GM18502 (cell line): ENCODE measurements at regions not wholly inside any gene's neighbourhood (a gene's known extent, or its start where the extent isn't known, plus 50 kb on each side); places are given as distances from the start of the nearest gene placed in this dataset.

ENCODE experiments used
- ATAC-seq: cut with Tn5 transposase; IDR thresholded peaks from one replicate; pipeline ENCODE4 v1.9.1; 2021; ENCODE audit warnings: mild to moderate bottlenecking; ENCODE audit not compliant: unreplicated experiment, poor library complexity

DNA sequence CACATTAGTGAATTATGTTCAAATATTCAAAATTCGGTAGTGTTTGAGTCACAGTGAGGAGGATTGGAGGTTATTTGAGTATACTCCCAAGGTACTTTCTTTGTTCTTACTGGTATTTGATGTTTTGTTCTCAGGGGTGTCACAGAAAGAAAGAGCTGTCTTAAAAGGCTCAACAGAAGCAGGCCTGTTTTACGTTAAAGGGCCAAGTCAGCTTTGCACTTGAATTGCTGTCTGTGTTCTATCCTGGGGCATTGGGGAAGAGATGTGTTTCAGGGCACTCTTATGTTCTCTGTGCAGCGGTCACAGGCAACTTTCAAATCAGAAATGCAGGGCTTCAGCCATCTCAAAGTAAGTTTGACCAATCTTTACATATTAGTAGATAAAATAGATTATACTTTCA, 1113.1 kb upstream of the LCORL start:
- ATAC-seq = no peak

DNA sequence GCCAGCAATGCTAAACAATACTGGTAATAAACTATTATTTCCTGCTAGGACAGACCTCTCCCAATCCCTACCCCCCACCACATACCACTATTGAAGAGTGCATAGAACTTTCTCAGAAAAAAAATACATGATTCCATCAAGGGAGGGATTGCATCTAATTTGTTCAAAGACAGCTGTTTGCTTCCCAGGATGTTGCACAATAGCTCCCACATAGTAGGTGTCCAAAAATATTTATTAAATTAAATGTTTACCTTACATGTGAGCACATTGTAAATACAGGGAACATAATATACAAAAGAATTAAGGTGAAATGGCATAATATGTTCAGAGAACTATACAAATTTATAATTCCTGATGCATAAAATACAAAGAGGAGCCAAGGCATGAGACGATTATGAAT, 1111.8 kb upstream of the LCORL start:
- ATAC-seq = no peak

DNA sequence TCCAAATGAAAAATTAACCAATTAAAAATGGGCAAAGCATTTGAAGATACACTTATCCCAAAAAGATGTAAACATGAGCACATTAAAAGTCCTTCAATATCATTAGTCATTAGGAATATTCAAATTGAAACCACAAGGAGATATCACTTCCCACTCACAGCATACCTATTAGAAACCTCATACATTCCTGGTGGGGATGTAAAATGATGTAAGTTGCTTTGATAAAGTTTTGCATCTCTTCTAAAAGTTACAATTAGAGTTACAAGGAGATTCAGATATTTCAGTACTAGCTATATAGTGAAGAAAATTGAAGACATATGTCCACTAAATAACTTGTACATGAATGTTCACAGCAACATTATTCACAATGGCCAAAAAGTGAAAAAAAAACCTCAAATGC, 1109.3 kb upstream of the LCORL start:
- no peak for ATAC-seq

DNA sequence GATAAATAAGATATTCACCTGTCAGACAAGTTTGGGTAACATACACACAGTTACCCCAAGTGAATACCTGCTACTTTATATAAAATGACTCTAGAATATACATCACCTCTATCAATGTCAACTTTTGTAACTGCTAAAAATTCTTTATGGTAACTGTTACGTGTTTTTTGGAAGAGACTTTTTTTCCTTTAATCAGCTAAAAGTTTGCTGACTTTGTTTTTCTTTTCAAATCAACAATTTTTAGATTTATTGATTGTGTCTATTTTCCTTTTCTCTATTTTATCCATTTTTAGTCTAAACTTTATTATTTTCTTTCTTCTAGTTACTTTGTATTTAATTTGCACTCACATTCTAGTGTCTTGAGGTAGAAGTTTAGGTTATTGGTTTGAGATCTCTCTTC, 1106.6 kb upstream of the LCORL start:
- no peak for ATAC-seq

DNA sequence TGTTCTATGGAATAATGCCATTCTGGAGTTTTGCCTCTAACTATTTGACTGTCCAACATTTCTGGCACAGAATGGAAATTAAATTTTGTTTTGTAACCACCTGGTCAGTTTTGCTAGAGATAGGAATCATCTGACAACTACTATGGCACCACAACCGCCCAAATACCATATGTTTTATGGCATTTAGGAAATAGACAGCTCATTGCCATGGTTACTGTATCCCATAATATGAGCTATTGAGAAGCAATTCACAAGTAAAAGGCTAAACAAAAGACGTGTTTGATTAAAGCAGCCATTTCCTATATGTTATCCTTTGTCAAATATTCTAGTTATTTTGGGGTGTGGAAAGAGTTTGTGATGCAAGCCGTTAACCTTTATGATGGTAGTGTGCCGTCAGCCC, 1105.3 kb upstream of the LCORL start:
- no peak for ATAC-seq

DNA sequence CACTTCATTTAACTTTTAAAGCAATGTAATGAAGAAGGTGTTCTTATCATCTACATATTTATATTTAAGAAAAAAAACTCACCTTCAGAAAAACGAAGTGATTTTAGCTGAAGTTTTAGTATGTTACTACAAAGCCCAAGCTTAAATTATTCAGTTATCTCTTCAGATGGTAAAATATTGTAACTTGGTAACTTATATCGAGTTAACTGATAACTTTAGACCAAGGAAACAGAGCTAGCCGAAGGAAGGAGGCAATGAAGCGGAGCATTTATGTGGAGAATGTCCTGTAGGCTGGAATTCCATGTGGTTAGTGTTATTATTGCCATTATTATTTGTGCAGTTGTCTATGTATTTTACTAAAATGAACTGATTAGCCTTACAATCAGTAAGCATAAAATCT, 1102.1 kb upstream of the LCORL start:
- ATAC-seq = no peak

DNA sequence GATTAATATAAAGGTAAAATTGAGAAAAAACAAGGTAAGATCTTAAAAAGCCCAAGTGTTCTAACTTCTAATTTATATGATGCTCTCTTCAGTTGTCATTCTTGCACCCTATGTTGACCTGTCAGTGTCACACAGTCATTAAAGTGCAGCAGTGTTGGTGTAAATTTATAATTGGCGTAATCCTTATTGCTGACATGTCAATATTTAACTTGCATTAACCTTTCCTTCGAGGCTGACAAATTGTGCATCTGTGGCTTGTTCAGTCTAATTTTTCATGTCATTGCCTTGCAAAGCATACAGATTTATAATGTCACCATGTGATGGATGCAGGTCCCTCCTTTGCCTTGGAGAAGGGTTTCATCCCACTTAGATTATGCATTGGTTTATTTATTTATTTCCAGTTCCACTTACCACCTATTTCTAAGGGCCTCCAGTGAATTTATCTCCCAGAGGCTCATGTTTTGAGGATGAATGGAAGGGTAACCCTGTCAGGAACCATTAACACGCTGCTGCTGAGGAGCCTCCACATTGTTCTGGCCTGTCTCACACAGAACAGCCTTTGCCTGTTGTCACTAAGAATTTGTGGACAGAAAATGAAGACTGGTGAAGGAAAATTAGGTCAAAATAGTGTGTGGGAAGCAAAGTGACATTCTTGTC, 1098.5 kb upstream of the LCORL start:
- no peak for ATAC-seq

DNA sequence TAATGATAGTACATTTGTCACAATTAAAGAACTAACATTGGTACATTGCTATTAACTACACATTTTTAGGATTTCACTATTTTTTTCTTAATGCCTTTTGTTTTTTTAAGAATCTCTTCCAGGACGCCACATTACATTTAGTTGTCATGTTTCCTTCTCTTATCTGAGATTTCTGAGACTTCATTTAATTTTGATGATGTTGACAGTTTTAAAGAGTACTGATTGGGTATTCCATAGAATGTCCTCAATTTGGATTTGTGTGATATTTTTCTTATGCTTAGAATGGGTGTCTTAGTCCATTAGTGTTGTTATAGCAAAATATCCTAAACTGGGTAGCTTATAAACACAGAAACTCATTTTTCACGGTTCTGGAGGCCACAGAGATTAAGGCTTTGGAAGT, 1095.5 kb upstream of the LCORL start:
- ATAC-seq = no peak

DNA sequence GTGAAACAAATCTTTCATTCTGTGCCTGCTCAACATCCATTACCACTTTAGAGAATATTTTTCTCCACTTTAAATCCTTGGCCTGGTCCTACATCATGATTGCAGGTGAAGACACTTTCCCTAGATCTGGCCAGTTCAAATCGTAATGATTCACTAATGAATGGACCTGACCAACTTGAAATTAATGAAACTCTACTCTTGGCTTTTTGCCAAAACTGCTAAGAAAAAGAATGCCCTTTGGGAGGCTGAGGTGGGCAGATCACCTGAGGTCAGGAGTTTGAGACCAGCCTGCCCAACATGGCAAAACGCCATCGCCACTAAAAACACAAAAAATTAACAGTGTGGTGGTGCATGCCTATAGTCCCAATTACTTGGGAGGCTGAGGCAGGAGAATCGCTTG, 1082.6 kb upstream of the LCORL start:
- no peak for ATAC-seq

DNA sequence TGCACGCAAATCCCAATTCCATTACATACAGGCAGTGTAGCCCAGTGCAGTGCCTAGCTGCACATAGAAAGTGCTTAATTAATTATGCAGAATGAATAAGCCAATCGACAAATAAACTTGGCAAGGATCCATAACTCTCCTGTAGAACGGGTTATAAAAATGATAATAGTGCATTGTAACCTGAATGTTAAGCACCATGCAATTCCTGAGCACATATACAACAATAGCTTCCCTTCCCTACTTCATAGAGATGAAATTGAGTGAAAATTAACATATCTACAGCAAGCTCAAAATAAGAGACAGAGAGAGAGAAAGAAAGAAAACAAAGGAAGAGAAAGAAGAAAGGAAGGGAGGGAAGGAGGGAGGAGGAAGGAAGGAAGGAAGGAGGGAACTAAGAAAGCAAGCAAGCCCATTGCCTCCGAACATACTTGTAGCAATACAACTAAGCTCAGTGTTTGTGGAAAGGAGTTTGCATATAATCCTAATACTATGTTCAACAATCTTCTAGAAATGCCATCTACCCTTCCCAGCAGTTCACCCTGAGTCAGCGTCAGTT, 1074.0 kb upstream of the LCORL start:
- ATAC-seq = no peak

DNA sequence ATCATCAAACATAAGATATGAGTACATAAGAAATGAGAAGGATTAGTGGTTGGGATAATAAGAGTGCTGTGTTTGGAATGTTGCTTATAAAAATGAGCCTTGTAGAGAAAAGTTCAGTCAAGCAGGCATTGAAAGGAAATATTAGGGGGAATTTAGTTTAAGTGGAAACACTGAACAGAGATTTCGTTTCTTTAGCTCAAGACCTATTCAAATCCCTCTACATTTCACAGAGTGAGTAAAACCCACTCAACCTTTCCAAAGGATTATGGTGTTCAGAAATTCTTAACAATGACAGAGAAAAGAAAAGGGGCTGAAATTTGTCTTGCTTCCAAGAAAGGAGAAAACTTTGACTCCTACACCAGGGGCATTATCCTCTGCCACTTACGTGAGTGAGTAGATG, 1072.4 kb upstream of the LCORL start:
- ATAC-seq = no peak

DNA sequence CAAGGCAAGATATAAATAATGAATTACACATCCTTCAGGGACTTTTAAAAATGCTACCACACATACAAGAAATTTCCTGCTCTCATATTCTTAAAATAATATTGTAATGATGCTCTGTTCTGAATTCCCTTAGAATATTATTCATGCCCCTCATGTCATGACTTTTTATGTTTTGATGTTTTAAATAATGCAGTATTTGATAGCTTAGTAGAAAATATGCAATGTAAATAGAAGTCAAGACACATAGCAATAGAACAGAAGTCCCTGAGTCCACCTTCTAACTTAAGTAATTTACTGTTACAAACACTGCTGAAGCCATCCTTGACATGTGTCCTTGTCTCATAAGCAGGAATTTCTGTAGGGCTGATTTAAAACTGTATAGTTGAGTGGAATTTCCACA, 1071.2 kb upstream of the LCORL start:
- ATAC-seq = no peak

DNA sequence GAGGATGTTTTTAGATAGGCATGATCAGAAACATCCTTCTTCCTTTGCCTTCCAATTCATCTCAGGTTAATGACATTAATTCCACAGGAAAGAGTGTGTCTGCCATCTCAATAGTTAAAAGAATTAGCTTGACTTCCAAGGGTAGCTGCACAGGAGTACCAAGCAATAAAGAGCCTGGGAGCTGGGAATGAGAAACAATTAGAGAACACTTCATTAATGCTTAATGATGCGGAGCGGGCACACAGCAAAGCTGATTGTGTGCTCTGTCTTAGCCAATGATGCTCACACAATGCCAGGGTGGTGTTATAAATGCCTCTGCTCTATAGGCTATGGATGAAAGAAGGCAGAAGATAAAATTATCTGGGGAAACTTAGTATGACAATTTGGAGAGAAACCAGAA, 1052.5 kb upstream of the LCORL start:
- ATAC-seq = no peak

DNA sequence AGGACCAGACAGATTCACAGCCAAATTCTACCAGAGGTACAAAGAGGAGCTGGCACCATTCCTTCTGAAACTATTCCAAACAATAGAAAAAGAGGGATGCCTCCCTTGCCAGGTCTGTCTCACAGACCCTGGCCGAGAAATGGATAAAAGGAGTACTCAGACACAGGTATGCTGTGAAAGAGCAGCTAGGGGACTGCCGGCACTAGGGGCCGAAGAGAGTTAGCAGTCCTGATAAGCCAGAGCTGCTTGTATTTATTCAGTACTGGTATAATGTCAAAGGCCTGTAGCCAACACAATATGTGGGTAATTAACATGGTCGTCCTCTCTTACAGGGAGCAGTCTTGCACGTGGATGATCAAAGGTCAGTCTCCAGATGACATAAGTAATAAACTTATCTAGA, 1042.1 kb upstream of the LCORL start:
- no peak for ATAC-seq

DNA sequence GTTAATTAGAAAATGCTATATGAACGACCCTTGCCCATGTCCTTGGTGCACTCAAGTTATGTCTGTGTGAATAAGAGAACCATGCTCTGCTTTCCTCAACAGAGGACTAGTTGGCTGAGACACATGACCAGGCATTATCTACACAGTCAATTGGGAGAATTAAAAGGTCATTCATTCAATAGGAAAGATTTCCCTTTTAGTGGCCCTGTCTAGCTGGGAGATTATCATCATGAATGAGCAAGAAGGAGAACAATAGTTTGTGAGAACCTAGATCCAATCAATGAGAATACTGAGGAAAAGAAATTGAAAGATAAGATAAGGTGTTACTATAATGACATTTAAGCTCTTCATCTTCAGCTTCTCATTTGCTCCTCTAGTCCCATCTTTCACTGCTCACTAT, 1033.4 kb upstream of the LCORL start:
- no peak for ATAC-seq

DNA sequence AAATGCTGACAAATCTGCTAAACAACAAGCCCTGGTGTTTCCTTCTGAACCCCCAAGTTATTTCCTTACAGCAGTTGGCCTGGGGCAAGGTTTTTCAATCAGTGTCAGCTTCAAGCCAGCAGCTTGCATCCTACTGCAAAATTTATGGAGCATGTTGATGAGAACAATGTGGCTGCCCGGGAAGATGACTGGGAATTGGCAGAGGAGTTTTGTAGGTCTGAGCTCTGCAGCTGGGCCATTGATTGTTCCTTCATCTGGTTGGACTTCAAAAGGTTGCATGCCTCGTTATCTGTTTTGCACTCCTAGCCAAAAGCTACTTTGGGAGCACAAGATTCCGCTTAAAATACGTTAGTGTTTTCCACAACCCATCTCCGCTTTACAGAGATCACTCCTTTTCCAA, 1030.3 kb upstream of the LCORL start:
- ATAC-seq = no peak

DNA sequence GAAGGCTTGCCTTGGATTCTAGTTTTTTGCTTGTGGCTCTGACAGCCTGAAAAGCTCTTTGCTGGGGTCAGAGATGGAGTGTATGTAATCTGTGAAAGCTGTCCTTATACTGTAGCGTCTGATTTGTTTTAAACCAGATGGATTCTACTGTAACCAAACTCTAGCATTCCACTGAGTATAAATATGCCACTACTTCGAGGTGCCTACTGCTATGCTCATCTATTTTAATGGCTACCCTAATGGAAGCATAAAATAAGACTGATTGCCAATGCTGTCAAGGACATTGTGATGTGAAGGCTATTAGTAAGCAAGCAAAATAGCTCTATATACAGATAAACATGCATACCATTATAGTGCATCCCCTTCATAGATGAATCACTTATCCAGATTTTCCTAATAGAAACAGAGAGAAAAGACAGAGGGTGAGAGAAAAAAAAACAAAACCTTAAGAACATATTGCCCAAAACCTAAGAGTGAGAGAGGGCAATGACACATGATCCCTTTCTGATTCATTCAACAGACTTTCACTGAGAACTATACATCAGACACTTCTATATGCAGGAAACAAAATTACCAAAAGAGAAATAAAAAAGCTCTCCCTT, 1025.8 kb upstream of the LCORL start:
- ATAC-seq = no peak

DNA sequence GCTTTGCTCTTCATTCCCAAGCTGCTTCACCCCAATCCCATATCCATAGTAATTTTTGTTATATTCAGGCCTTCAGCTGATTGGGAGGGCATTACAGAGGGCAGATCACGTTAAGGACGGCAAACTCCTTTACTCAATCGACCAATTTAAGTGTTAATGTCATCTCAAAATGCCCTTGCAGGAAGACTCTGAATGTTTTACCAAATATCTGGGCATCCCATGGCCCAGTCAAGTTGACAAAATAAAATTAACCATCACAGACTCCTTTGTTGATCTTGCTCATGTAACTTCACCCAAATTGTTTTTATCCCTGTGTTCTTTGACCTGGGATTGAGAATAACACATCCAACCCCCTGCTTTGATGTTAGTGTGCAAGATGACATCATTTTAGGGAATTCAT, 1018.3 kb upstream of the LCORL start:
- no peak for ATAC-seq

DNA sequence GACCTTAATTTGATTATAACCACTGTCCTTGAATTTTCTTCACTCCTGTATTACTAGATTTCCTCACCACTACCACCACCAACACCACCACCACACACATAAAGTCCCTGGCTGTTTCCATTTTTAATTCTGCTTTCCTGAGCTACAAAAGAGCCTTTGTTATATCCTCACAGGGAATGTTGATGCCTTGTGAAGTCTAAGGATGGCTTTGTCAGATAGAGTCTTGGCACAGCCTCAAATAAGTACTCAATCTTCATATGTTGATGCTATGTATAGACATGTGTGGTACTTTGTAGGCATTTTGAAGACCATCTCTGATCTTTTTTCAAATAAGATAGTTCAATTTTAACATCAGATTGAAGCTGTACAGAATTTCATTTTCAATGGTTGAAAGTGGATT, 1016.7 kb upstream of the LCORL start:
- ATAC-seq = no peak

DNA sequence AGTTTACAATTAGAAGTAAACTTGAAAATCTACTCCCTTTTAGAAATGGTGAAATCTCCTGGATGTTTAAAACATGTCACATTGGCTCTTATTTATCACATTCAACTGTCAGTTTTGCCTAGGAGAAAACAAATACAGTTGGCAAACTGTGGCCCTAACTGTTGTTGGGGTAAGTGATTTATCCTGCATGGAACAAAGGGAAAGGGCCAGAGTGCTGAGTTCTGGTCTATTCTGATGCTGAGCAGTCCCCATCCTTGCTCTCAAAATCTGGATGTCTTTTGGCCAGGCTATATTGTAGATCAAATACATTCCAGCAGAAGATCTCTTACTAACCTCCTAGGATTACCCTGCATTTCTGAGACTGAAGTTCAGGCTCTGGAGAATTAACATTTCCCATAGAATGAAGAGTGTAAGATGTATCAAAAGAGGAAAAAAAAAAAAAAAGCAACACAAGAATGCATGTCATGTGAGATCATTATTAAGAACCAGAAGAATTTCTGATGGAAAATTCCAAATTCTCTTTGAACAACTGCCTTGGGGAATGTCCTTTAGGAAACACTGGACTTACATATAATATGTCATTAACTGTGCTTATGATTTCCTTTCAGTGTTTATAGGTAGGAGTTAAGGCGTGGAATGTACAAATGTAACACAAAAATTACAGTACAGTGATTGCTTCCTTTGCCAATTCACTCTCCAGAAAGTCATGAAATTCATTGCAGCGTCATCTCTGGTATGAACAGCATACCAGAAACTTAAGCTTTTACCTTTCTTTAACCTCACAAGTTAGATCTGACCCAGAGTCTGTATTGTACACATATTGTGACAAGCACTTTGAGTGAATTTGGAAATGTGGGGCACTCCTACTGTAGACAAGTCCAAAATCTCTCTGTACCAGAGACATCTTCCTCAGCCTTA, 1012.5 kb upstream of the LCORL start:
- ATAC-seq = no peak

DNA sequence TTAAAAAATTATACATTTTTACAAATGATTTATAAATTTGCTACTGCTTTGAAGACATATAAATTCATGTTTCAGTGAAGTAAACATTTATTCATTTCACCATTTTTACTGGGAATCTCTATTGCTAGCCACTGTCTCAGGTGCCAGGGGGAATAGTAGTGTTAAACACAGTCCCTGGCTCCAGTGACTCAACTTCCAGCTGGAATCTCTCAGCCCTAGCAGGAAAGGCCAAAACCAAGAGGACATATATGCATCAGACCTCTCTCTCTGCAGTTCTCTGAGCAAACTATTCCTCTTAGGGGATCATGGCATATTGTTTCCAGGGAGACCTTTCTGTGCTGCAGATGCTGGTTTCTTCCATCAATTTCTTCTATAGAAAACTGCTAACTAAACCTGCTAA, 1009.0 kb upstream of the LCORL start:
- ATAC-seq = no peak
